ENCODE measurements at regions not wholly inside any gene's neighbourhood (a gene's known extent, or its start where the extent isn't known, plus 50 kb on each side); places are given as distances from the start of the nearest gene placed in this dataset.

- TF ChIP-seq CTCF (IDR thresholded peaks at IDR 0.05), result no peak
- no peak for TF ChIP-seq POLR2A (IDR thresholded peaks at IDR 0.05)
Observed at GRCh38 chr9:103361906-103362305, 366.8 kb downstream of the CYLC2 start.
